ENCODE measurements at regions not wholly inside any gene's neighbourhood (a gene's known extent, or its start where the extent isn't known, plus 50 kb on each side); places are given as distances from the start of the nearest gene placed in this dataset.

- H3K27ac Mint-ChIP-seq = no peak overlapping the region
- TF ChIP-seq CTCF (IDR thresholded peaks at IDR 0.05) = no peak
- Histone ChIP-seq H3K27ac (ENCODE audit: low read depth in 1 of 2, low read length in 2 of 2) (no peak overlapping the region), H3K27me3 (ENCODE audit: control insufficient read depth in 1 of 2, insufficient read depth in 2 of 2, low read length in 2 of 2) (no peaks in the 10 kb centered on the region), H3K9me3 (ENCODE audit: control insufficient read depth in 1 of 2, insufficient read depth in 1 of 2, low read length in 2 of 2) (no peaks in the 10 kb centered on the region), H3K4me1 (ENCODE audit: insufficient read depth, low read length) (peaks cover 5% of the 10 kb centered on the region), H3K4me3 (ENCODE audit: low read length) (no peak overlapping the region), H3K36me3 (ENCODE audit: insufficient read depth, low read length) (no peaks in the 10 kb centered on the region)
- ATAC-seq (ENCODE audit: poor library complexity) (no peak), DNase-seq (no peak)
- POLR2A ChIA-PET = no interaction called here
- peaks cover 4% of the 10 kb centered on the region for H3K4me1 Mint-ChIP-seq (ENCODE audit: low read depth)
- H3K9me3 Mint-ChIP-seq = no peaks in the 10 kb centered on the region
- CTCF ChIA-PET = no interaction called here
- no peak overlapping the region for H3K4me3 Mint-ChIP-seq
- peaks cover 5% of the 10 kb centered on the region for H3K27me3 Mint-ChIP-seq
- intact Hi-C loops (cut with DNase I, micrococcal nuclease) = no loop called here
- H3K36me3 Mint-ChIP-seq (ENCODE audit: low read depth) = no peaks in the 10 kb centered on the region
Observed at GRCh38 chr5:158070859-158071258, 211.9 kb upstream of the CLINT1 start.

- H3K4me1 ChIP-seq (ENCODE audit: insufficient read depth, low read length) = no peaks in the 10 kb centered on the region
- no peak for TF ChIP-seq CTCF (IDR thresholded peaks at IDR 0.05)
- DNase-seq (no peak), ATAC-seq (ENCODE audit: poor library complexity) (no peak)
- no peaks in the 10 kb centered on the region for H3K27me3 ChIP-seq (ENCODE audit: control insufficient read depth in 1 of 2, insufficient read depth in 2 of 2, low read length in 2 of 2)
- intact Hi-C loops (cut with DNase I, micrococcal nuclease) = no loop called here
- Mint-ChIP-seq H3K4me1 (ENCODE audit: low read depth) (no peaks in the 10 kb centered on the region), H3K9me3 (no peaks in the 10 kb centered on the region), H3K27ac (no peak overlapping the region), H3K36me3 (ENCODE audit: low read depth) (no peaks in the 10 kb centered on the region), H3K4me3 (no peak overlapping the region), H3K27me3 (no peaks in the 10 kb centered on the region)
- H3K4me3 ChIP-seq (ENCODE audit: low read length) = no peak overlapping the region
- no peaks in the 10 kb centered on the region for H3K9me3 ChIP-seq (ENCODE audit: control insufficient read depth in 1 of 2, insufficient read depth in 1 of 2, low read length in 2 of 2)
- ChIA-PET CTCF (no interaction called here), POLR2A (no interaction called here)
- no peaks in the 10 kb centered on the region for H3K36me3 ChIP-seq (ENCODE audit: insufficient read depth, low read length)
- no peak overlapping the region for H3K27ac ChIP-seq (ENCODE audit: low read depth in 1 of 2, low read length in 2 of 2)
Observed at GRCh38 chr5:158069838-158070237, 210.9 kb upstream of the CLINT1 start.

GRCh38 chr5:158068964-158069363 is 210.0 kb upstream of the CLINT1 start:
- Histone ChIP-seq H3K9me3 (ENCODE audit: control insufficient read depth in 1 of 2, insufficient read depth in 1 of 2, low read length in 2 of 2) (no peaks in the 10 kb centered on the region), H3K36me3 (ENCODE audit: insufficient read depth, low read length) (no peaks in the 10 kb centered on the region), H3K27me3 (ENCODE audit: control insufficient read depth in 1 of 2, insufficient read depth in 2 of 2, low read length in 2 of 2) (no peaks in the 10 kb centered on the region), H3K27ac (ENCODE audit: low read depth in 1 of 2, low read length in 2 of 2) (no peak overlapping the region), H3K4me3 (ENCODE audit: low read length) (no peak overlapping the region), H3K4me1 (ENCODE audit: insufficient read depth, low read length) (no peaks in the 10 kb centered on the region)
- POLR2A ChIA-PET = no interaction called here
- Mint-ChIP-seq H3K4me1 (ENCODE audit: low read depth) (no peaks in the 10 kb centered on the region), H3K9me3 (no peaks in the 10 kb centered on the region), H3K27ac (no peak overlapping the region), H3K4me3 (no peak overlapping the region), H3K27me3 (peaks cover 3% of the 10 kb centered on the region), H3K36me3 (ENCODE audit: low read depth) (no peaks in the 10 kb centered on the region)
- no peak for ATAC-seq (ENCODE audit: poor library complexity)
- TF ChIP-seq CTCF (IDR thresholded peaks at IDR 0.05) = no peak
- no peak for DNase-seq
- CTCF ChIA-PET = no interaction called here
- intact Hi-C loops (cut with DNase I, micrococcal nuclease) = no loop called here

Measured in CD4-positive, alpha-beta T cell (primary cell).